Upper lobe of left lung (tissue), 4 donors: ENCODE measurements at regions not wholly inside any gene's neighbourhood (a gene's known extent, or its start where the extent isn't known, plus 50 kb on each side); places are given as distances from the start of the nearest gene placed in this dataset.

Source experiments
- EP300 ChIP-seq, 4 donors: sonication (generic); formaldehyde crosslinking; IDR thresholded peaks; one replicate each; pipeline ENCODE4 v1.5.1; 2017; ENCODE audit warnings: antibody characterized with exemption in 4 of 4, control low read depth in 2 of 4
- POLR2A ChIP-seq, 4 donors: fragments of 450-650 bp; IDR thresholded peaks; one replicate each; pipeline ENCODE4 v1.5.1; 2016 to 2017; ENCODE audit warnings: antibody characterized with exemption in 4 of 4, mild to moderate bottlenecking in 2 of 4
- TF ChIP-seq, protein P1 (sequence below), 6 experiments: fragments of 450-650 bp in 4 of 6; fragments of 200-600 bp in 2 of 6; sonication (generic) in 2 of 6; IDR thresholded peaks; one replicate each; pipeline ENCODE4 v1.5.1; 2016 to 2019; ENCODE audit warnings: antibody characterized with exemption in 6 of 6

DNA sequence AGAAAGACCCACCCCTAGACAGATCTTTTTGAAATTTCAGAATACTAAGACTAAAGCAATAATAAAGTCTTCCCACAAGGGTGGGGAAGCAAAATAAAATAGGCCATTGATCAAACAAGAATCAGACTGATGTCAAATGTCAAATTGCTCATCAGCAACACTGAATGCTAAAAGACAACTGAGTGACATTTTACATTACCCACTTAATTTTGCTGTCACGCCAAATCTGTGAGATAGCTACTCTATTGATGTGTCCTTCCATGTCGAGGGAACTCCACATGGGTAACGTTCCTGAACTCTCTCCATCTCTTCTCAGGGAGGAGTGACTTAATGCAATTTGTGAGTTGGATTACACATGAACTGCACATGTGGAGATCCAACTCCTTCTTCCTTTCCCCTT is 271.7 kb upstream of the CAMK1G start:
- no peak for TF ChIP-seq POLR2A (IDR thresholded peaks at IDR 0.05)
- TF ChIP-seq, protein P1, sequence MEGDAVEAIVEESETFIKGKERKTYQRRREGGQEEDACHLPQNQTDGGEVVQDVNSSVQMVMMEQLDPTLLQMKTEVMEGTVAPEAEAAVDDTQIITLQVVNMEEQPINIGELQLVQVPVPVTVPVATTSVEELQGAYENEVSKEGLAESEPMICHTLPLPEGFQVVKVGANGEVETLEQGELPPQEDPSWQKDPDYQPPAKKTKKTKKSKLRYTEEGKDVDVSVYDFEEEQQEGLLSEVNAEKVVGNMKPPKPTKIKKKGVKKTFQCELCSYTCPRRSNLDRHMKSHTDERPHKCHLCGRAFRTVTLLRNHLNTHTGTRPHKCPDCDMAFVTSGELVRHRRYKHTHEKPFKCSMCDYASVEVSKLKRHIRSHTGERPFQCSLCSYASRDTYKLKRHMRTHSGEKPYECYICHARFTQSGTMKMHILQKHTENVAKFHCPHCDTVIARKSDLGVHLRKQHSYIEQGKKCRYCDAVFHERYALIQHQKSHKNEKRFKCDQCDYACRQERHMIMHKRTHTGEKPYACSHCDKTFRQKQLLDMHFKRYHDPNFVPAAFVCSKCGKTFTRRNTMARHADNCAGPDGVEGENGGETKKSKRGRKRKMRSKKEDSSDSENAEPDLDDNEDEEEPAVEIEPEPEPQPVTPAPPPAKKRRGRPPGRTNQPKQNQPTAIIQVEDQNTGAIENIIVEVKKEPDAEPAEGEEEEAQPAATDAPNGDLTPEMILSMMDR (IDR thresholded peaks at IDR 0.05), result no peak
- no peak for TF ChIP-seq EP300 (IDR thresholded peaks at IDR 0.05)
